Liver (tissue), 7 donors: ENCODE measurements at regions not wholly inside any gene's neighbourhood (a gene's known extent, or its start where the extent isn't known, plus 50 kb on each side); places are given as distances from the start of the nearest gene placed in this dataset.

Source experiments
- DNase-seq: peaks from one replicate; pipeline ENCODE4 v3.0.0-alpha.2; 2017; ENCODE audit warnings: low spot score
- H3K27ac ChIP-seq, 2 donors: one replicate each; pipeline ENCODE4 v1.7.0; 2013; ENCODE audit warnings: inconsistent platforms in 2 of 2, low read length in 2 of 2, control low read depth in 1 of 2, low read depth in 1 of 2, mild to moderate bottlenecking in 1 of 2
- H3K27me3 ChIP-seq, 4 donors: one replicate each; pipeline versions ENCODE4 v1.6.1 to v1.7.0; 2013; ENCODE audit warnings: low read length in 3 of 4, inconsistent platforms in 1 of 4, mild to moderate bottlenecking in 1 of 4, moderate library complexity in 1 of 4; ENCODE audit not compliant: control insufficient read depth in 4 of 4, insufficient read depth in 4 of 4
- H3K36me3 ChIP-seq, 4 donors: one replicate each; pipeline versions ENCODE4 v1.6.1 to v1.7.0; 2013; ENCODE audit warnings: low read length in 3 of 4, mild to moderate bottlenecking in 3 of 4, low read depth in 1 of 4, moderate library complexity in 1 of 4; ENCODE audit not compliant: control insufficient read depth in 4 of 4, insufficient read depth in 3 of 4
- H3K4me1 ChIP-seq, 4 donors: one replicate each; pipeline versions ENCODE4 v1.6.1 to v1.7.0; 2013; ENCODE audit warnings: low read length in 3 of 4, mild to moderate bottlenecking in 3 of 4, moderate library complexity in 1 of 4; ENCODE audit not compliant: control insufficient read depth in 4 of 4, insufficient read depth in 4 of 4
- H3K4me3 ChIP-seq, 3 donors: one replicate each; pipeline versions ENCODE4 v1.6.1 to v1.7.0; 2013; ENCODE audit warnings: low read length in 3 of 3, control low read depth in 1 of 3, low read depth in 1 of 3, mild to moderate bottlenecking in 1 of 3
- H3K9ac ChIP-seq, 2 donors: one replicate each; pipeline ENCODE4 v1.7.0; 2013; ENCODE audit warnings: low read length in 2 of 2, mild to moderate bottlenecking in 2 of 2, moderate library complexity in 2 of 2, control low read depth in 1 of 2, low read depth in 1 of 2
- H3K9me3 ChIP-seq, 4 donors: one replicate each; pipeline versions ENCODE4 v1.6.1 to v1.7.0; 2013; ENCODE audit warnings: low read length in 3 of 4; ENCODE audit not compliant: control insufficient read depth in 4 of 4
- ATF3 ChIP-seq: IDR thresholded peaks from 2 replicates; pipeline ENCODE4 v1.6.1; 2016; ENCODE audit warnings: antibody characterized with exemption
- EGR1 ChIP-seq, 2 donors: IDR thresholded peaks; 2 replicates each; pipeline ENCODE4 v1.6.1; 2016 to 2018; ENCODE audit warnings: antibody characterized with exemption in 2 of 2, low read depth in 2 of 2
- FOXA1 ChIP-seq: IDR thresholded peaks from 2 replicates; pipeline ENCODE4 v1.6.1; 2016; ENCODE audit warnings: antibody characterized with exemption
- FOXA2 ChIP-seq: IDR thresholded peaks from 2 replicates; pipeline ENCODE4 v1.6.1; 2016; ENCODE audit warnings: antibody characterized with exemption
- GABPA ChIP-seq, 2 donors: IDR thresholded peaks in 1 of 2; conservative IDR thresholded peaks in 1 of 2; 2 replicates each; pipeline ENCODE4 v1.6.1; 2016; ENCODE audit warnings: antibody characterized with exemption in 2 of 2, mild to moderate bottlenecking in 1 of 2, moderate library complexity in 1 of 2
- HNF4A ChIP-seq, 2 donors: conservative IDR thresholded peaks; 2 replicates each; pipeline ENCODE4 v1.6.1; 2016; ENCODE audit warnings: antibody characterized with exemption in 2 of 2, mild to moderate bottlenecking in 2 of 2
- HNF4G ChIP-seq: IDR thresholded peaks from 2 replicates; pipeline ENCODE4 v1.6.1; 2016; ENCODE audit warnings: antibody characterized with exemption
- JUND ChIP-seq, 2 donors: IDR thresholded peaks; 2 replicates each; pipeline ENCODE4 v1.6.1; 2016; ENCODE audit warnings: antibody characterized with exemption in 2 of 2
- MAX ChIP-seq: IDR thresholded peaks from 2 replicates; pipeline ENCODE4 v1.6.1; 2016; ENCODE audit warnings: antibody characterized with exemption
- RAD21 ChIP-seq, 2 donors: IDR thresholded peaks; 2 replicates each; pipeline ENCODE4 v1.6.1; 2016; ENCODE audit warnings: antibody characterized with exemption in 2 of 2, mild to moderate bottlenecking in 2 of 2
- REST ChIP-seq: IDR thresholded peaks from 2 replicates; pipeline ENCODE4 v1.6.1; 2016; ENCODE audit warnings: antibody characterized with exemption, mild to moderate bottlenecking
- RXRA ChIP-seq, 2 donors: IDR thresholded peaks; 2 replicates each; pipeline ENCODE4 v1.6.1; 2017 to 2018; ENCODE audit warnings: antibody characterized with exemption in 2 of 2, mild to moderate bottlenecking in 1 of 2
- TAF1 ChIP-seq: conservative IDR thresholded peaks from 2 replicates; pipeline ENCODE4 v1.6.1; 2016; ENCODE audit warnings: antibody characterized with exemption, mild to moderate bottlenecking
- YY1 ChIP-seq: IDR thresholded peaks from 2 replicates; pipeline ENCODE4 v1.6.1; 2016; ENCODE audit warnings: antibody characterized with exemption, mild to moderate bottlenecking
- WGBS: extraction: QIAGEN DNeasy Blood & Tissue Kit; methylation state at CpG from one replicate; pipeline ENCODE4 v1.1.7; 2013; 5-methylcytosine and 5-hydroxymethylcytosine counted together
- TF ChIP-seq, protein P1 (sequence below): IDR thresholded peaks from 2 replicates; pipeline ENCODE4 v1.6.1; 2016; ENCODE audit warnings: antibody characterized with exemption
- donor health status: healthy.
- donor health status: healthy.
- donor health status: healthy.
- donor health status: healthy.

DNA sequence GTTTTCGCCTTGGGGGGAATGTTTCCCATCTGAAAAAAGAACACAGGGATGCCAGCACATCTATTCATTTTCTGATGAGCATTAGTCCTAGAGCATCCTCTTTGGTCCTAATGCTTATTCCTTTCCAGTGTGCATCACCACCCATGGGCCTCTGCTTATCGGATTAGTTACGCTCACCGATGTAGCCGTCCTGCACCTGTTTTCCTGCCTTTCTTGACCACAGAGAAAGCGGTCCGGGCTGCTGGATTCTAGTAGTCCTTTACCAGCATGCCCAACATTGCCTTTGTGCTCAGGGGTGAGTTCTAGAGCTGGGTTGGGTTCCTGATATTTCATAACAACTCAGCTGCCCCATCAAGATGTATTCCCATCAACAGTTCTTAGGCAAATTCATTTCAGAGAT, 2084.5 kb upstream of the C9orf72 start:
- Histone ChIP-seq H3K9ac (no peak overlapping the region), H3K27ac (no peak overlapping the region), H3K9me3 (no peaks in the 10 kb centered on the region), H3K4me1 (no peaks in the 10 kb centered on the region), H3K36me3 (no peaks in the 10 kb centered on the region), H3K27me3 (no peaks in the 10 kb centered on the region), H3K4me3 (no peak overlapping the region)
- 87% methylated on average over 7 of the region's 7 CpGs for WGBS
- TF ChIP-seq HNF4G = no peak
- TF ChIP-seq, protein P1, sequence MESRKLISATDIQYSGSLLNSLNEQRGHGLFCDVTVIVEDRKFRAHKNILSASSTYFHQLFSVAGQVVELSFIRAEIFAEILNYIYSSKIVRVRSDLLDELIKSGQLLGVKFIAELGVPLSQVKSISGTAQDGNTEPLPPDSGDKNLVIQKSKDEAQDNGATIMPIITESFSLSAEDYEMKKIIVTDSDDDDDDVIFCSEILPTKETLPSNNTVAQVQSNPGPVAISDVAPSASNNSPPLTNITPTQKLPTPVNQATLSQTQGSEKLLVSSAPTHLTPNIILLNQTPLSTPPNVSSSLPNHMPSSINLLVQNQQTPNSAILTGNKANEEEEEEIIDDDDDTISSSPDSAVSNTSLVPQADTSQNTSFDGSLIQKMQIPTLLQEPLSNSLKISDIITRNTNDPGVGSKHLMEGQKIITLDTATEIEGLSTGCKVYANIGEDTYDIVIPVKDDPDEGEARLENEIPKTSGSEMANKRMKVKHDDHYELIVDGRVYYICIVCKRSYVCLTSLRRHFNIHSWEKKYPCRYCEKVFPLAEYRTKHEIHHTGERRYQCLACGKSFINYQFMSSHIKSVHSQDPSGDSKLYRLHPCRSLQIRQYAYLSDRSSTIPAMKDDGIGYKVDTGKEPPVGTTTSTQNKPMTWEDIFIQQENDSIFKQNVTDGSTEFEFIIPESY = no peak
- no peak for TF ChIP-seq GABPA (IDR thresholded peaks at IDR 0.05 in 1 of 2, conservative IDR thresholded peaks at IDR 0.05 in 1 of 2)
- TF ChIP-seq HNF4A (conservative IDR thresholded peaks at IDR 0.05) = no peak
- no peak for TF ChIP-seq FOXA2
- TF ChIP-seq RAD21 (IDR thresholded peaks at IDR 0.05) = no peak
- TF ChIP-seq REST = no peak
- TF ChIP-seq JUND (IDR thresholded peaks at IDR 0.05) = no peak
- TF ChIP-seq FOXA1 = no peak
- TF ChIP-seq TAF1 = no peak
- no peak for TF ChIP-seq ATF3
- no peak for TF ChIP-seq RXRA (IDR thresholded peaks at IDR 0.05)
- no peak for TF ChIP-seq MAX
- no peak for TF ChIP-seq EGR1 (IDR thresholded peaks at IDR 0.05; ENCODE audit: low read depth in 2 of 2)
- no peak for TF ChIP-seq YY1
- DNase-seq = no peak

GRCh38 chr9:29659014-29659413, 2085.7 kb upstream of the C9orf72 start:
- 70% methylated on average over 6 of the region's 6 CpGs for WGBS
- no peaks in the 10 kb centered on the region for H3K36me3 ChIP-seq
- H3K27ac ChIP-seq = no peak overlapping the region
- no peak overlapping the region for H3K4me3 ChIP-seq
- TF ChIP-seq REST = no peak
- no peak for TF ChIP-seq FOXA2
- no peaks in the 10 kb centered on the region for H3K4me1 ChIP-seq
- no peaks in the 10 kb centered on the region for H3K9me3 ChIP-seq
- no peak for DNase-seq
- H3K27me3 ChIP-seq = no peaks in the 10 kb centered on the region
- no peak overlapping the region for H3K9ac ChIP-seq
